ENCODE measurements at regions not wholly inside any gene's neighbourhood (a gene's known extent, or its start where the extent isn't known, plus 50 kb on each side); places are given as distances from the start of the nearest gene placed in this dataset.

DNA sequence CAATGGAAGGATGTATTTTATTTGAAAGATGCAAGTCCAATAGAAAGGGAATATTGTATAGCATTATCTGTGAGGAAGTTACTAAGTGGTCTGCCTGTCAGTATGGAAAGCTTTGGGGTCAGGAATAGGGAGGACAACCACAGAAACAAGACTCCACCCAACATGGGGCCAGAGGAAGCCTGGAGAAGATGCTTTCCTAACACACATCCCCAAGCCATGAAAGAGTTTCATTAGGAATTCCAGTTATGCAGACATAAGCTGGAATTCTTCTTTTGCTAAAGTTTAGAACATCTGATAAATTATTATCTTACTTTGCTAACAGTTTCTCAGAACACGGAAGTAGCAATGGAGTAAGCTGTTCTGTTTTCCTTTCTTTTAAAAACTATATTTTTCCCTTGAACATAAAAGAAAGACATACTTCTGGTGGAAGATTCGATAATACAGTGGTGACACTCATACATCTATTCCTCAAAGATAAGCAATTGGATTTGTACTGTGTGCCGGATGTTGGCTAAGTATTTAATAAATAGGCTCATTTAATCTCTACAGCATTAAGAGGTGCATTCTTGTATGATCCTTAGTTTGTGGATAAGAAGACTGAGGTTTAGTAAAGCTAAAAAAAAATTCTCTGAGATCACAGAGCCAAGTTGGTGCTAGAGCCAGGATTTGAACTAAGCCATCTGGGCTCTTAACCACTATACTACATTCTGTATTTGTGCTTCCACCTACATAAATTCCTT, 51.0 kb upstream of the GAS7 start:
- TF ChIP-seq, protein P1, sequence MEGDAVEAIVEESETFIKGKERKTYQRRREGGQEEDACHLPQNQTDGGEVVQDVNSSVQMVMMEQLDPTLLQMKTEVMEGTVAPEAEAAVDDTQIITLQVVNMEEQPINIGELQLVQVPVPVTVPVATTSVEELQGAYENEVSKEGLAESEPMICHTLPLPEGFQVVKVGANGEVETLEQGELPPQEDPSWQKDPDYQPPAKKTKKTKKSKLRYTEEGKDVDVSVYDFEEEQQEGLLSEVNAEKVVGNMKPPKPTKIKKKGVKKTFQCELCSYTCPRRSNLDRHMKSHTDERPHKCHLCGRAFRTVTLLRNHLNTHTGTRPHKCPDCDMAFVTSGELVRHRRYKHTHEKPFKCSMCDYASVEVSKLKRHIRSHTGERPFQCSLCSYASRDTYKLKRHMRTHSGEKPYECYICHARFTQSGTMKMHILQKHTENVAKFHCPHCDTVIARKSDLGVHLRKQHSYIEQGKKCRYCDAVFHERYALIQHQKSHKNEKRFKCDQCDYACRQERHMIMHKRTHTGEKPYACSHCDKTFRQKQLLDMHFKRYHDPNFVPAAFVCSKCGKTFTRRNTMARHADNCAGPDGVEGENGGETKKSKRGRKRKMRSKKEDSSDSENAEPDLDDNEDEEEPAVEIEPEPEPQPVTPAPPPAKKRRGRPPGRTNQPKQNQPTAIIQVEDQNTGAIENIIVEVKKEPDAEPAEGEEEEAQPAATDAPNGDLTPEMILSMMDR (IDR thresholded peaks at IDR 0.05; ENCODE audit: low read depth, low read length) = no peak
- no peak overlapping the region for H3K4me3 ChIP-seq (replicated peaks in 1 of 2; ENCODE audit: low read depth in 2 of 2, low read length in 2 of 2)
- peak in 1 of 2 donors; percentile 46 for DNase-seq (ENCODE audit: low read depth in 2 of 2)
